Osteoblast (primary cell): ENCODE measurements at regions not wholly inside any gene's neighbourhood (a gene's known extent, or its start where the extent isn't known, plus 50 kb on each side); places are given as distances from the start of the nearest gene placed in this dataset.

Source experiments
- DNase-seq: peaks from one replicate; pipeline ENCODE4 v3.0.0; 2011; ENCODE audit warnings: low spot score, mixed read lengths; ENCODE audit not compliant: insufficient read length; ENCODE audit errors: missing footprints
- H2AFZ ChIP-seq: 2 replicates; pipeline ENCODE4 v1.6.0; 2011; ENCODE audit warnings: mild to moderate bottlenecking, low read length
- H3K27ac ChIP-seq: 2 replicates; pipeline ENCODE4 v1.5.1; 2011; ENCODE audit warnings: mild to moderate bottlenecking, low read depth, low read length, moderate library complexity
- H3K27me3 ChIP-seq: 2 replicates; pipeline ENCODE4 v1.6.0; 2012; ENCODE audit warnings: mild to moderate bottlenecking, control low read depth, inconsistent platforms, low read length, moderate library complexity; ENCODE audit not compliant: insufficient read depth
- H3K36me3 ChIP-seq: 2 replicates; pipeline ENCODE4 v1.5.1; 2011; ENCODE audit warnings: mild to moderate bottlenecking, low read length, control low read depth, moderate library complexity; ENCODE audit not compliant: insufficient read depth
- H3K4me1 ChIP-seq: 2 replicates; pipeline ENCODE4 v1.5.1; 2011; ENCODE audit warnings: mild to moderate bottlenecking, low read length, control low read depth, moderate library complexity; ENCODE audit not compliant: insufficient read depth
- H3K4me2 ChIP-seq: 2 replicates; pipeline ENCODE4 v1.6.0; 2011; ENCODE audit warnings: mild to moderate bottlenecking, low read length; ENCODE audit not compliant: insufficient read depth
- H3K4me3 ChIP-seq: fragments of 200-600 bp; sonication (generic); 3 replicates; pipeline ENCODE4 v1.5.1; 2012; ENCODE audit warnings: mild to moderate bottlenecking, low read length, inconsistent platforms; ENCODE audit not compliant: insufficient read depth
- H3K79me2 ChIP-seq: 2 replicates; pipeline ENCODE4 v1.6.0; 2012; ENCODE audit warnings: mild to moderate bottlenecking, low read length, control low read depth, inconsistent platforms; ENCODE audit not compliant: insufficient read depth
- H3K9me3 ChIP-seq: 2 replicates; pipeline ENCODE4 v1.5.1; 2011; ENCODE audit warnings: low read depth, low read length, control low read depth
- H4K20me1 ChIP-seq: 2 replicates; pipeline ENCODE4 v1.6.0; 2012; ENCODE audit warnings: mild to moderate bottlenecking, low read length, control low read depth; ENCODE audit not compliant: insufficient read depth
- CTCF ChIP-seq: IDR thresholded peaks from 2 replicates; pipeline ENCODE4 v1.5.1; 2011; ENCODE audit warnings: mild to moderate bottlenecking, low read depth, low read length, moderate library complexity; ENCODE audit errors: extremely low read depth

- H3K27me3 ChIP-seq: no peaks in the 10 kb centered on the region
- peaks cover 16% of the 10 kb centered on the region for H3K4me1 ChIP-seq
- H2AFZ ChIP-seq: peak overlapping the region; percentile 82
- no peaks in the 10 kb centered on the region for H4K20me1 ChIP-seq
- peak; percentile 51 for TF ChIP-seq CTCF
- no peaks in the 10 kb centered on the region for H3K79me2 ChIP-seq
- no peaks in the 10 kb centered on the region for H3K36me3 ChIP-seq
- no peak for DNase-seq
- H3K4me2 ChIP-seq: peak overlapping the region; percentile 38
- peak overlapping the region; percentile 64 for H3K27ac ChIP-seq
- H3K4me3 ChIP-seq: no peak overlapping the region
- H3K9me3 ChIP-seq: no peaks in the 10 kb centered on the region
Observed at GRCh38 chr14:39491134-39491571, 58.9 kb upstream of the FBXO33 start.

GRCh38 chr14:39488600-39488999 is 56.4 kb upstream of the FBXO33 start:
- TF ChIP-seq CTCF: no peak
- no peaks in the 10 kb centered on the region for H3K36me3 ChIP-seq
- no peaks in the 10 kb centered on the region for H3K27me3 ChIP-seq
- H3K4me3 ChIP-seq: no peak overlapping the region
- no peak overlapping the region for H2AFZ ChIP-seq
- peaks cover 16% of the 10 kb centered on the region for H3K4me1 ChIP-seq
- H4K20me1 ChIP-seq: no peaks in the 10 kb centered on the region
- no peak overlapping the region for H3K4me2 ChIP-seq
- no peak overlapping the region for H3K27ac ChIP-seq
- H3K79me2 ChIP-seq: no peaks in the 10 kb centered on the region
- no peaks in the 10 kb centered on the region for H3K9me3 ChIP-seq
- no peak for DNase-seq

GRCh38 chr14:39483682-39484081 is 51.4 kb upstream of the FBXO33 start:
- Histone ChIP-seq H3K36me3 (no peaks in the 10 kb centered on the region), H3K9me3 (no peaks in the 10 kb centered on the region), H3K79me2 (no peaks in the 10 kb centered on the region), H4K20me1 (no peaks in the 10 kb centered on the region), H3K4me1 (no peaks in the 10 kb centered on the region), H3K27ac (no peak overlapping the region), H3K4me3 (no peak overlapping the region), H3K27me3 (no peaks in the 10 kb centered on the region), H2AFZ (no peak overlapping the region), H3K4me2 (no peak overlapping the region)
- DNase-seq: peak; percentile 14
- no peak for TF ChIP-seq CTCF
